ENCODE measurements at regions not wholly inside any gene's neighbourhood (a gene's known extent, or its start where the extent isn't known, plus 50 kb on each side); places are given as distances from the start of the nearest gene placed in this dataset.

DNA sequence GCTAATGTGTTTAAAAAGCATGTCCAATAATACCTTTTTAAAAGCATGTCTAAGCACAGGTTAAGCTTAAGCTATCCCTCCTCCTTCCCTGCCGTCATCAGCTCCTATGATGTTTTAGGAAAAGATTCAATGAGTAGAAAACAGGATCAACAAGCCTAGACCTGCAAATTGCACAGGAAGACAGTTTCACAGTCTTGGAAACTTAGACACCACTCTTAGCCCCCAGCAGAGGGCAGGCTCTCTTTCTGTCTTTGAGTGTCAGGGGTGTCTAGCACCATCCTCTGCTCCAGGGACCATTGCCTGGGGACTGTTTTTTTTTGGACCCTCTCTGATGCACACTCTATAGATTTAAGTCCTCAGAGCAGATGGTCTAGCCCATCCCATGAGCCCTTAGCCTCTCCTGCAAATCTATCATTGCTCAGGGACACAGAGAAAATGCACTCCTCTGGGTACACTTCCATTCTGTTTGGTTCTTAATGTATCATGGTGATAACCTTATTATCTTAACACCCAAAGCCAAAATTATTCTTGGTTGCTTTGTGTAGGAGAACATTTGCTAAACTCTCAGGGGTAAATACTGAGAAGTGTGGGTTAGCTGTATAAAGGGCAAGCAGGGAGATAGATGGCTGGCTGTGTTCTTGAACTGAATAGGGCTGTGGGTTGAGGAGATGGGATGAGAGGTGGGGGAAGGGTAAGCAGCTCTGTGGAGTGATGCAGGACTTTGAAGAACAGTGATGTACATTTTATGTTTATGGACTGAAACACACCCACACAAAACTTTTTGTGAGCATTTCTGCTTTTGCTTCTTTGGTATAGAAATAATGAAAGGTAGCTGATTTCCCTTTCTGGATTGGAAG is 259.9 kb upstream of the DDHD1 start:
- TF ChIP-seq EZH2phosphoT487 (conservative IDR thresholded peaks at IDR 0.05; ENCODE audit: low read length) = no peak
- TF ChIP-seq, protein P1, sequence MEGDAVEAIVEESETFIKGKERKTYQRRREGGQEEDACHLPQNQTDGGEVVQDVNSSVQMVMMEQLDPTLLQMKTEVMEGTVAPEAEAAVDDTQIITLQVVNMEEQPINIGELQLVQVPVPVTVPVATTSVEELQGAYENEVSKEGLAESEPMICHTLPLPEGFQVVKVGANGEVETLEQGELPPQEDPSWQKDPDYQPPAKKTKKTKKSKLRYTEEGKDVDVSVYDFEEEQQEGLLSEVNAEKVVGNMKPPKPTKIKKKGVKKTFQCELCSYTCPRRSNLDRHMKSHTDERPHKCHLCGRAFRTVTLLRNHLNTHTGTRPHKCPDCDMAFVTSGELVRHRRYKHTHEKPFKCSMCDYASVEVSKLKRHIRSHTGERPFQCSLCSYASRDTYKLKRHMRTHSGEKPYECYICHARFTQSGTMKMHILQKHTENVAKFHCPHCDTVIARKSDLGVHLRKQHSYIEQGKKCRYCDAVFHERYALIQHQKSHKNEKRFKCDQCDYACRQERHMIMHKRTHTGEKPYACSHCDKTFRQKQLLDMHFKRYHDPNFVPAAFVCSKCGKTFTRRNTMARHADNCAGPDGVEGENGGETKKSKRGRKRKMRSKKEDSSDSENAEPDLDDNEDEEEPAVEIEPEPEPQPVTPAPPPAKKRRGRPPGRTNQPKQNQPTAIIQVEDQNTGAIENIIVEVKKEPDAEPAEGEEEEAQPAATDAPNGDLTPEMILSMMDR (IDR thresholded peaks at IDR 0.05; ENCODE audit: insufficient read depth, low read length, poor library complexity, severe bottlenecking) = peak; percentile 27

Measured in SU-DHL-6 (cell line).